ENCODE measurements at regions not wholly inside any gene's neighbourhood (a gene's known extent, or its start where the extent isn't known, plus 50 kb on each side); places are given as distances from the start of the nearest gene placed in this dataset.

DNA sequence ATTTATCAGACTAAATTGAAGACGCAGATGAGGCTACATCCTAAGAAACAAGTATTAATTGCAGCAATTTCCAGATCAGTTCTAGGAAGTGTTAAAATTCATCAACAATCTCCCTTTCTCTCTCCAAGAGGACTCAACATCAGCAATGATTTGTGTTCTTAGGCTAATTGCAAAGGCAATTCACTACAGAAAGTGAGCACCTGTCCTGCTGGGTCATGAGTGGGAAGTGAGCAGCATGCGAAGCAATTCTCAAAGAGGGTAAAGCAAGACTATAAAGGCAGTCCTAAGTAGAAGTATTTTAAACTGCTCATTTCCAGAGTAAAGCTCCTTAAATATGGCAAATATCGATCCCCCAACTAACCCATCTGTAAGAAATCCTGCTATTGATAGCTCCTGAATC lies 1191.0 kb upstream of the ALCAM start:
- TF ChIP-seq, protein P1, sequence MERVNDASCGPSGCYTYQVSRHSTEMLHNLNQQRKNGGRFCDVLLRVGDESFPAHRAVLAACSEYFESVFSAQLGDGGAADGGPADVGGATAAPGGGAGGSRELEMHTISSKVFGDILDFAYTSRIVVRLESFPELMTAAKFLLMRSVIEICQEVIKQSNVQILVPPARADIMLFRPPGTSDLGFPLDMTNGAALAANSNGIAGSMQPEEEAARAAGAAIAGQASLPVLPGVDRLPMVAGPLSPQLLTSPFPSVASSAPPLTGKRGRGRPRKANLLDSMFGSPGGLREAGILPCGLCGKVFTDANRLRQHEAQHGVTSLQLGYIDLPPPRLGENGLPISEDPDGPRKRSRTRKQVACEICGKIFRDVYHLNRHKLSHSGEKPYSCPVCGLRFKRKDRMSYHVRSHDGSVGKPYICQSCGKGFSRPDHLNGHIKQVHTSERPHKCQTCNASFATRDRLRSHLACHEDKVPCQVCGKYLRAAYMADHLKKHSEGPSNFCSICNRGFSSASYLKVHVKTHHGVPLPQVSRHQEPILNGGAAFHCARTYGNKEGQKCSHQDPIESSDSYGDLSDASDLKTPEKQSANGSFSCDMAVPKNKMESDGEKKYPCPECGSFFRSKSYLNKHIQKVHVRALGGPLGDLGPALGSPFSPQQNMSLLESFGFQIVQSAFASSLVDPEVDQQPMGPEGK (CRISPR knock-in tag; IDR thresholded peaks at IDR 0.05; ENCODE audit: borderline replicate concordance): no peak
- TF ChIP-seq ISL1 (CRISPR knock-in tag; IDR thresholded peaks at IDR 0.05) (no peak), GLIS3 (CRISPR knock-in tag; IDR thresholded peaks at IDR 0.05) (no peak), ZFP3 (CRISPR knock-in tag; IDR thresholded peaks at IDR 0.05) (no peak), ZNF8 (CRISPR knock-in tag; IDR thresholded peaks at IDR 0.05) (no peak), PPARA (CRISPR knock-in tag; IDR thresholded peaks at IDR 0.05; ENCODE audit: borderline replicate concordance) (no peak), ZFP30 (CRISPR knock-in tag; IDR thresholded peaks at IDR 0.05) (no peak), POU6F1 (CRISPR knock-in tag; IDR thresholded peaks at IDR 0.05; ENCODE audit: borderline replicate concordance, low read depth) (no peak), RARB (CRISPR knock-in tag; IDR thresholded peaks at IDR 0.05) (no peak), SNAI2 (CRISPR knock-in tag; IDR thresholded peaks at IDR 0.05) (no peak), ESRRG (CRISPR knock-in tag; IDR thresholded peaks at IDR 0.05) (no peak), CSDC2 (CRISPR knock-in tag; IDR thresholded peaks at IDR 0.05) (no peak)
- TF ChIP-seq, protein P2, sequence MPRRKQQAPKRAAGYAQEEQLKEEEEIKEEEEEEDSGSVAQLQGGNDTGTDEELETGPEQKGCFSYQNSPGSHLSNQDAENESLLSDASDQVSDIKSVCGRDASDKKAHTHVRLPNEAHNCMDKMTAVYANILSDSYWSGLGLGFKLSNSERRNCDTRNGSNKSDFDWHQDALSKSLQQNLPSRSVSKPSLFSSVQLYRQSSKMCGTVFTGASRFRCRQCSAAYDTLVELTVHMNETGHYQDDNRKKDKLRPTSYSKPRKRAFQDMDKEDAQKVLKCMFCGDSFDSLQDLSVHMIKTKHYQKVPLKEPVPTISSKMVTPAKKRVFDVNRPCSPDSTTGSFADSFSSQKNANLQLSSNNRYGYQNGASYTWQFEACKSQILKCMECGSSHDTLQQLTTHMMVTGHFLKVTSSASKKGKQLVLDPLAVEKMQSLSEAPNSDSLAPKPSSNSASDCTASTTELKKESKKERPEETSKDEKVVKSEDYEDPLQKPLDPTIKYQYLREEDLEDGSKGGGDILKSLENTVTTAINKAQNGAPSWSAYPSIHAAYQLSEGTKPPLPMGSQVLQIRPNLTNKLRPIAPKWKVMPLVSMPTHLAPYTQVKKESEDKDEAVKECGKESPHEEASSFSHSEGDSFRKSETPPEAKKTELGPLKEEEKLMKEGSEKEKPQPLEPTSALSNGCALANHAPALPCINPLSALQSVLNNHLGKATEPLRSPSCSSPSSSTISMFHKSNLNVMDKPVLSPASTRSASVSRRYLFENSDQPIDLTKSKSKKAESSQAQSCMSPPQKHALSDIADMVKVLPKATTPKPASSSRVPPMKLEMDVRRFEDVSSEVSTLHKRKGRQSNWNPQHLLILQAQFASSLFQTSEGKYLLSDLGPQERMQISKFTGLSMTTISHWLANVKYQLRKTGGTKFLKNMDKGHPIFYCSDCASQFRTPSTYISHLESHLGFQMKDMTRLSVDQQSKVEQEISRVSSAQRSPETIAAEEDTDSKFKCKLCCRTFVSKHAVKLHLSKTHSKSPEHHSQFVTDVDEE (CRISPR knock-in tag; IDR thresholded peaks at IDR 0.05): no peak
